SKM-1 treated with dmso at 0.1 percent for 144 hours (cell line): ENCODE measurements at regions not wholly inside any gene's neighbourhood (a gene's known extent, or its start where the extent isn't known, plus 50 kb on each side); places are given as distances from the start of the nearest gene placed in this dataset.

Experiments used
- DNase-seq: peaks from one replicate; lab custom pipeline; 2025; ENCODE audit not compliant: unreplicated experiment; lab: John Stamatoyannopoulos, UW

DNA sequence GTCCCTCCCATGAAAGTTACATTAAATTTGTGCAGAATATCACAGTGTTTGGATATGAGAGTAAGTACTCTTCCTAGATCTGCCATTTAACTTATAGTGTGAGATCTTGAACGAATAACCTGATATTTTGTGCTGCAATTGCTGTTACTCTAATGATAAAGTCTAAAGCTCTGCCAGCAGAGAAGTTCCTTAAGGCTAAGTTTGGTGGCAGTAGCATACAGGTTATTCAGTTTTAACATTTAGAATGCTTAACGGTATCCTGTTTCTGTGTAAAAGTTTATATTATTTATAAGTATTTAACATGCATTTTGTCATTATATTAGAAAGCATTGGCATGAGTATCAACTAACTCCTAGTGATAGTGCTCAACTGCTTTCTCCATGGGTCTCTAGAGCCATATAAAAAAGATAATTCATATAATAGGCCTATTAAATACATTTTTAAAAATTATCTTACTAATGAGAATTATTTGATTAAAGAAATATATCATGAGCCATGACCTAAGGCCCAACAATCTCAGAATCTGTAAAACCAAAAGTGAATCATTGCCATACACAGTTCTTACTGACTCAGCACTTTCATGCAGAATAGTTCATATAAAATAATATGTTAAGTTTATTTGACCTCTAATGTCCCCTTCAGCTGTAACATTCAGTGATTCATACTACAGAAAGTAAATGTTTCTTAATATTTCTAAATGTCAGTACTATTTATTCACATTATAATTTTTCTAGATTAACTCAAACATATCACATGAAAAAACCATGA, 1058.6 kb downstream of the TRHDE start:
- DNase-seq = no peak

DNA sequence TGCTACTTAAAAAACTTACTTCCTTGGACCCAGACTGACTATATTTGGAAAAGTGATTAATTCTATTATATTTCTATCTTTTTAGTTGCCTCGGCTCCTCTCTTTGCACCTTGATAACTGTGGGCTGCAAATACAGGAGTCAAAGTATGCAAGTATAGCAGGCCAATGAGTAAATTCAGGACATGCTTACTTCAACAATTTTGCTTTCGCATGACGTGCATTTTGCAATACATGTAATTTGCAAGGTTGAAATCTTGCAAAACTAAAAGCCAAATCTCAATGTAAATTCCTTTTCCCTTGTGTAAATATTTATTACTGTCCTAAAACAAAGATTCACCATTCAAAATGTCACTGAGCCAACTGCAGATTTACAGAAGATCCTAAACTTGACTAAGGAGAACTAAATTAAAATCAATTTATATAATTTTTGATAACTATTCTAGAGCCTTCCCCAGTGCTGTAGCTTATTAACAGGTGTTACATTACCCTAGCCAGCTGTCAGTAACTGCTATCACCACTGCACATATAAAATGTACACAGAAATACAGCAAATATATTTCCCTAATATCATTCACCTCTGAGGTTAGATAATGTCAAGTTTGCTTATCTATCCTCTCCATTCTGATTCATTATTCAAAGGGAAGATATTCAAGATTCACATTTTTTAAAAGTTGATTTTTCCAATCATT, 1069.5 kb downstream of the TRHDE start:
- no peak for DNase-seq

DNA sequence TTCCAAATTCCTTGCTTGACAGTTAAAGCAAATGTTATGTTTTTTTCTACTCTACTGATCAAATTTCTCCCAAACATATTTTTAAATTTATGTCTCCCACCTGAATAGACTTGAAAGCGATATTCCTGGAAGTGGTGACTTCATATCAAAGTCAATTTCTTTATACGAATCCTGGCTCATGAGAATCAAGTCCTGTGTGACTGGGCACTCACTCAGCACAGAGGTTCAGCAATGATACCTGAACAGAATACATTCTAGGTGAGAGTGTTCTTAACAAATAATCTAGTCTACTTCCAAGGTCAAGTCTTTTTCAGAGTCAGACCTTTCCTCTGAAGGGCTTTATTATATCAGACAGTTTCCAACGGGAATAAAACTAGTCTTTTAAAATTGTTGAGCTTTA, 1070.6 kb downstream of the TRHDE start:
- DNase-seq = no peak

DNA sequence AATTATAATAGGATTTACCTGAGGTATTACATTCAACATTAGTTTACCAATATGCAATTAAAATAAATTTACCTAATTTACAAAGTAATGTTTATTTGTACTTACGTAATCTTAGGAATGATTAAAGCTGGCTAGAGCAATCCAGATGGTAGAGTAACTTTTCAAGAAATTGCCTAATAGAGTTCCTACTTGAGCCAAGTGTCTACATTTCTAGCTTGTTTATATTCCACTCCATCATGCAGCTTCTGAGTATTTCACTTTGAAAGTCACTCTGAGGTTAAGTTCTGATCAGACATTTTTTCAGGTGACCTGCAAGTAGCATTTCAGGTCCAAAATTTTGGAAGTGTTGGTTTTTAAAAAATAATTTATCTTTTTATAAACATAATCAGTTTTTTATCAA, 1080.7 kb downstream of the TRHDE start:
- no peak for DNase-seq

DNA sequence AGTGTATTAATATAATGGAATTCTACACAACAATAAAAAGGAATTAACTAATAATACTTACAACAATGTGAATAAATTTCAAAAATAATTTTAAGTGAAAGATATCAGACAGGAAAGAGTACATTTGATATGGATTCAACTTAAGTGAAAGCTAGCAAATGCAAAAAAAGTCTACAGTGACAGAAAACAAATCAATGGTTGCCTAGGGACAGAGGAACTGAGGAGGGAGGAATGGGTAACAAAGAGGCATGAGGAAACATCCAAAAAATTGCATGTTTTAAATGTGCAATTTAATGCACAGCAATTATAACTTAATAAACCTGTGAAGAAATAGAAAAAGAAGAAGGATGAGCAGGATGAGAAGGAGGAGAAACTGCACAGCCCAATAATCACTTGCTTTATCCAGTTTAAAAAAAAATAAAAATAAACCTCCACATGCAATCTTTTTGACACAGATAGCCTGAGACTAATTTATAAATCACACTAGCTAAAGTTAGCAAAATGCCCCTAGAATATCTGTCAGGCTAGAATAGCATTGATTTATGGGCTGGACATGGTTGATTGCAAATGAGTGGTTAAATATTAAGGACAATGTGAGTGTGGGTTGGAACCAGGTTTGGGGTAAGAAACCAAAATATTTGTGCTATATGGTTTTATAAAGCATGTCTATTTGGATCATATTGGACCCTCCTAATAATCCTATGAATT, 1089.1 kb downstream of the TRHDE start:
- no peak for DNase-seq

DNA sequence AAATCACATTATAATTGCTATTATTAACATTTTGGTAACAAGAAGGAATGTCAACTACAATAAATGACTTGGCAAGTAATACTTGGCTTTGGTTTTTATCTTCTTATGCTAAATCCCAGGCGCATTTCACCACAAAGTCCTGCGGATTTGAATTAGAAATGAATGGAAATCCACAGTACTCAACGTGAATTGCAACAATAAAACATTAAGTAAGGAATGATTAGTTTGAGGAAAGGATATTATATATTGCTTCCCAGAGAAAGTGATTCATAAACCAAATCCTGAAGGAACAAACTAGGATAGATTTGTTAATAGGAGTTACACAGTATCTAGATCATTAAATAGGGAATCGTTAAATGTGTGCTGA, 1089.7 kb downstream of the TRHDE start:
- no peak for DNase-seq

DNA sequence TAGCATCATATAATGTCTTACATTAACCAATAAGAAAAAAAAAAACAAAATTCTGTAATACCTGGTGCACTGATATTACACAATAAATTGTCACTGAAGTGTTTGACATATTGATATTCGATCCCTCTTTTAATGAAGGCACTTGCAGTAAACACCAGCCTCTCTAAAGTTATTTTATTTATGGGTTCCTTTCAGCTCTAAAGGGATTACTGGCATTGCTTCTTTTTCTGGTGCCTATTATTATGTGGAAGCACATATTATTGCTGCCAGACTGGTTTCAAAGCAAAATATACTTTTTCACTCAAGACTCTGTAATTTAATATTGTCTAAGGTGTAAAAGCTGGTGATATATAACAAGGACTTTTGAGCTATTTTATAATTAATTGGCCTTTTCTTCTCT, 1090.5 kb downstream of the TRHDE start:
- DNase-seq = no peak

DNA sequence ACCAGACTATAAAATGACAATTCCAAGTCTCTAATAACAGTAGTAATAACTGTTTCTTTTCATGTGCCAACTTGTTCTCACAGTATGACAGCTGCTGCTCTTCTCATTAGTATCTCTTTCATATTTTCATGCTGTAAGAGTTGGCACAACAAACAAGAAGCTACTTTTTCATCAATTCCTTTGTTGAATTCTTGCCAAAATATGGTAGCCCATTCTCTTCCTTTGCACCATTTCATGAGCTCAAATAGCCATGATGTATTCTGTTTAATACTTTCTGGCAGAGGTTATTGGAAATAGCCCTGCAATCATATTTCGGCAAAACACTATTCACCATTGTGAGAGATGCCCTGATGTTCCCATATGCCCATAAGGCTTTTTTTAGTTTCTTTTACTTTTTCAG, 1100.7 kb downstream of the TRHDE start:
- no peak for DNase-seq

DNA sequence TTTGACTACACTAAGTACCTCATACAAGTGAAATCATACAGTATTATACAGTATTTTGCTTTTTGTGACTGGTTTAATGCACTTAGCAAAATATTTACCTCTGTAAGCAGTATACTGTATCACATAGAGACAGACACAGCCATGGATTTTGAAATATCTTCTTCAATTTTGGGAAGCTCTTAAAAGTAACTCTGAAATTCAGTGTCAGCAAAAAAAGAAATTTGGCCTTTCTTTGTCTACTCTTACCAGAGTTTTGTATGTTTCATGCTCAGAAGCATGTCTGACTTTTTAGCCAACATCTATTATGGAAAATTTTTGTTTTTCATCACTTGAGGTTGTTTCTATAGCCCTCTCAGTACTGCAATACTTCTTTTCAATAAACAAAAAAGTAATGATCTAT, 1102.2 kb downstream of the TRHDE start:
- DNase-seq = no peak

DNA sequence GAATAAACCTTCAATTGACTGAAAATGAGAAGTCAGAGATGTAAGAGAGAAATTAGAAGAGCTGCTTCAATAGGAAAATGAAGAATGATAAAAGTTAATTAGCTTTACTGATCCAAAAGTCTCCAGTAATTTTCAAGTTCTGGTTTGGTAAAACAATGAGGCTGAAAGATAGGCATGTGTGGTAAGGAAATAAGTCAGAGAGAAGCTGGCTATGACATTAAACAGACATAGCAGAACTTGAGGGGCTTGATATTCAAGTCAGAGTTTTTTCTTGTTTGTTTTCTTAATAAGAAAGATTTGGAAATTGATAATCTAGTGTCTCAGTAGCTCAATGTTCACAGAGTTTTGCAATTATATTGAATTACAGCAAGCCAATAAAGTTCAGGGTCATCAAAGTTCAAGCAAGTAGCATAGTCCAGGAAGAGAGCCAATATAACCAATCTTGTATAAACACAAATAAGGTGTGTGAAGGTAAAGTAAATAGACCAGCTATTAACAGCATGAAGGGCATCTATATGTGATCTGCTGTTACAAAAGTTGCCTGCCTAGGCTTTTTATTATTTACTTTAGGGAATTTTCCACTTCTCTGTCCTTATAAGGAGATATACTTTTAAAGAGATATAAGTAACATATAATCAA, 1111.5 kb downstream of the TRHDE start:
- no peak for DNase-seq

DNA sequence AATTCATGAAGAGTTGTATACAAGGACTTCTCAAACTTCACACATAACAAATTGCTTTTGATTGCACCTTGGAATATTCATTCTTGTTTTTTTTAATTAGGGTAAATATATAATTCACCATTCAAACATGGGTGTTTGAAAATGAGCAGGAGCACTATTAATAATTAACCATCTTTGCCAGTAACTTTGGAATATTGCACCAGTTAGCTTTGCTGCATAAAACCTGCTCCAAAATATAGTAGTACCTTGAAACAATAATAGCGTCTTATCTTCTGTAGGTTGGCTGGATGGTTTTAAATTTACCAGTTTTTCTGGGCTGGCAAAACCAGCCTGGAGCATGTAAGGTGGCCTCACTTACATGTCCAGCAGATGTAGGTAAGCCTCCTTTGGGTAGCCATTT, 1112.4 kb downstream of the TRHDE start:
- DNase-seq = no peak

DNA sequence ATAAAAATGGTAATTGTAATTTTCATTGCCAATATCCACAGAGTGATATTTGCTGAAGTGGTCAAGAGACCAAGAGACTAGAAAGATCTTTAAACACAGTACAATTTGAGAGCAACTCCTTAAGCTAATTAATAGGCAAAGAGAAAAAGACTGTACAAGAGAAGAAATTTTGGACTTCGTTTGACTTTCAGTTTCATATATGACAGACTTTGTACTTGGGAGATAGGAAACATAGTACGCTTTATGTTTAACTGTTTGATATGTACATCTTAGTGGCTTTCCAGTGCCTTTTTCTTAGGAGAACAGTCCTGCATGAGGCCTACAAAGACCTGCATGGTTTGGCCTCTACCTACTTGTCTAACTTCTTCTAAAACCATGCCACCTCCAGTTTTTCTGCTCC, 1118.1 kb downstream of the TRHDE start:
- no peak for DNase-seq

DNA sequence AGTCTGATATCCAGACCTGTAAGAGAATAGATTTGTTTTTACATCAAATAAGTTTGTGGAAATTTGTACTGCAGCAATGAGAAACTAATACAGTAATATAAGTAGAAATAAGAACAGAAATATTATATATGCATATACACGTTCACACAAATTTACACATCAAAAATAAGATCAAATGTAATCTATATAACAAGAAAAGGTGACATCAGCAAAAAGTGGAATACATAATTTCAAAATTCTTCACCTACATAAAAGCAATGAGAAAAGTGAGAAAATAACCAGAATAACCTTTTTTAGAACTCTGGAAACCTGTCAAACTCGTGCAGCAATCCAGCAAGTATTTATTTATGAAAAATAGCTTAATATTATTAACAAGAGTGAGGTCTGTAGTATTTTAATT, 1124.6 kb upstream of the ATXN7L3B start:
- DNase-seq = no peak

DNA sequence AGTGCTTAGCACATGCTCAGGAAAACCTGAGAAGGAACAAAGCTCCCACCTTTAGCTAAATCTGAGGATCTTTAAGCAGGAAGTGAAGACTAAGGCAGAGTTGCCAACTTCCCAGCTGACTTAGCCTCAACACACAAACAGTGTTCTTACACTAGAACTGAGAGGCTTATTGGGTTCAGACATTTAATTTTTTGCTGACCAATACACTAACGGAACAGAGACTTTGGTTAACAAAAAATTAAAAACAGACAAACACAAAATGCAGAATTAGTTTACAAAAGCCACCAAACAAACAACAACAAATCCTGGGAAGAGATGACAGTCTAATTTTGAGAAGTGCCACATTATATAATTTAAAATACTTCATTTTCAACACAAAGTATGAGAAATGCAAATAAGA, 1123.7 kb upstream of the ATXN7L3B start:
- no peak for DNase-seq

DNA sequence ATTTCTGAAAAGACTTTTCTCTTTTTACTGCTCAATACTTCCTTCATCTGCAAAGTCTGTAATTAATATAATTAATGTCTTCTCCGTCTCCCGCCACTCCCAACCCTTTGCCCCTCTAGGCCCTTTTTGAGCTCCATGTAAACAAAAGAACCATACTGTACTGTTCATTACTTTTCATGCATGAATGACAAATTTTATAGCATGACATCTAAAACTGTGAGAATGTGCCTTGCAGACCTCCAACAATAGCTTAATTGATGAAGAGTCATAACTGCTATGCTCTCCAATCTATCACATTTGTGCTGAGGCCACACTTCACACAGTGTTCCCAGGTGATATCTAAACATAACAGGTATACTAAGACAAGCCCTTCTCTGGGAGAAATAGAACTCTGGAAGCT, 1122.7 kb upstream of the ATXN7L3B start:
- no peak for DNase-seq

DNA sequence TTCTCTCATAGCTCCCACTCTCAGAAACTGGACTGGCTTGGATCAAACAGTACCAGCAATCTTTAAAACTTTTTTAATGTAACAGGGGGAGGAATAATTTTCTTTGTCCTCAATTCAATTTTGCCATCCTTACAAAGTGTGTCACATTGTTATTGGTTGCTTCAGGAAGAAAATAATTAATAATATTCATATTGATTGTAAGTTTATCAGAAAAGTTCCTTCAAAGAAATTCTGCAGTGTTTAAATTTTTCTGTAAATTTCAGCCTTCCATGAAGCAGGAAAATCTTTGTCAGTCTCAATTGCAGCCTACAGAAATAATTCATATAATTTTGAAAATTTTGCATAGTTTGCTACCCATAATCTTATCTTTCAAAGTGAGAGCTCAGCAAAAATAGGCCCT, 1119.1 kb upstream of the ATXN7L3B start:
- no peak for DNase-seq

DNA sequence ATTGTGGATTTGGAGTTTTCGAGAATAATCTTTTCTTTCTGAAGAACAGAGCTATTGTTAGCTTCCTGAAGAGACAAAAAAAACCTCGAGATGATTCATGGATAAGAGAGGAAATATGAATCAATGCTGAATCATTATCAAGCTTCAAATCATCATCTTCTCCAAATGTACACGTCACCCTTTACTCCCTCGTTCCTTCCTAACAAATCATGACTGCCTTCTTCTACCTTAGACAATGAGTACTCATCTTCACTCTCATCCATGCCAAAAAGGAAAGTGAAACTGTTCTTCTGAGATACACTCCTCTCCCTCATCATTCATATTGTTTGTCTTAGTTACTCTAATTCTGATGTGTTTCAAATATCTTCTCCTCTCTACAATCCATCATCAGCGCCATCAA, 1115.8 kb upstream of the ATXN7L3B start:
- DNase-seq = no peak

DNA sequence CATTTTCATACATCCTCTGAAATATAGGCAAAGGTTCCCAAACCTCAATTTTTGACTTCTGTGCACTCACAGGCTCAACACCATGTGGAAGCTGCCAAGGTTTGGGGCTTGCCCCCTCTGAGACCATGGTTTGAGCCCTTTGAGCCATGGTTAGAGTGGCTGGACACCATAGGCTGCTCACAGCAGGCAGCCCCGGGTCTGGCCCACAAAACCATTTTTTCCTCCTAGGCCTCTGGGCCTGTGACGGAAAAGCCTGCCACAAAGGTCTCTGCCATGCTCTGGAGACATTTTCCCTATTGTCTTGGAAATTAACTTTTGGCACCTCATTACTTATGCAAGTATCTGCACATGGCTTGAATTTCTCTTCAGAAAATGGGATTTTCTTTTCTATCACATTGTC, 1113.2 kb upstream of the ATXN7L3B start:
- no peak for DNase-seq

DNA sequence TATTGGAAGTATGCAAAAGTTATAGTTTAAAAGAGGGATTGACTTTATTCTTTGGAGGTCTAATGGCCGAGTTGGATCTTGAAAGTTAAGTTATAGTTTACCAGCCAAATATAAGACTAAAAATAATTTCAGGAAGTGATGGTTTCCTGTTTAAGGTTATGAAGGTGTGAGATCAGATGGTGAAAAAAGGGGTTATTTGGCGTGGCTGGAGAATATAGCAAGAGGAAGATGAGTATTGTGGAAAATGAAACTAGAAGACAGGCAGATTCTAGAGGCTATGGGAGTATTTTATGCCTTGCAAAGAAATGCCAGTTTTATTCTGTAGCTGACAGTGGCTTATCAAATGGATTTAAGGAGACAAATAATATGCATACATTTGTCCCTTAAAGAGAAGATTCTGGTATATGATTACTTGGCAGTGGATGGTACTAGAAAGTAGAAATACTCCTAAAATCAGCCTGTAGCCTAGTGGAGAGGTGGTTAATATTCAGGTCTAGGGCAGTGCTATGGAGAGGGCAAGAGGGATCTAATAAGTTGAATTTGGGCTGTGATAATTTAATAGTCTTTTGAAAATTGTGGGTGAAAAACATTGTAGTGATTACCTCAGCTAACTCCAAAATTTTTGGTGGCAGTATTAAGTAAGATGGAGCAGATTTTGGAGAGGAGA, 1091.8 kb upstream of the ATXN7L3B start:
- DNase-seq = no peak

DNA sequence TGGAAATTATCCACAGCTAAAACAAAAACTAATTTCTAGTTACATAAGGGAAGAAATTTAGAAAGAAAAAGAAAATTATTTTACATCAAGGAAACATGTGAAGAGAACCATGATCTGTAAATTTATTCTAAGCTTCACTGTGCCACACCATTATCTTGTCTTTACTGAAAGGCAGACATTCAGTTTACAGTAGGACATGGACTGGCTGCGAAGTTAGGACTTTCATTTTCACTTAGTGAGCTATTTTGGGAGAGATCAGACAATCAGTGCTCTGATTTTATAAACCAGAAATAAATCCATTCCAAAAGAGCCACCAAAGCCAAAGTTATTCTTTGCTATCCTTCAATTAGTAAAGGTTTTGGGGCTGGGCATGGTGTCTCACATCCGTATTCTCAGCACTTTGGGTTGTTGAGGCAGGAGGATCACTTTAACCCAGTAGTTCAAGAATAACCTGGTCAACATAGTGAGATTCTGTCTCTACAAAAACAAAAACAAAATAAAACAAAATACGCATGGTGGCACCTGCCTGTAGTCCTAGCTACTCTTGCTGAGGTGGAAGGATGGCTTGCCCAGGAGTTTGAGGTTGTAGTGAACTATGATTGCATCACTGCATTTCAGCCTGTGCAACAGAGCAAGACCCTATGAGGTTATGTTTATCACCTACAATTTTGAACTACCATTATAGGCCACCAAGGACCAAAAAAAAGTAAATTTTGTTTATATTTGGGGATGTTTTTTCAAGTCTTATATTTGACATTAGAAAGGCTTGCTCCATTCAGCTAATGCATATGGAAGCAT, 1084.8 kb upstream of the ATXN7L3B start:
- no peak for DNase-seq

DNA sequence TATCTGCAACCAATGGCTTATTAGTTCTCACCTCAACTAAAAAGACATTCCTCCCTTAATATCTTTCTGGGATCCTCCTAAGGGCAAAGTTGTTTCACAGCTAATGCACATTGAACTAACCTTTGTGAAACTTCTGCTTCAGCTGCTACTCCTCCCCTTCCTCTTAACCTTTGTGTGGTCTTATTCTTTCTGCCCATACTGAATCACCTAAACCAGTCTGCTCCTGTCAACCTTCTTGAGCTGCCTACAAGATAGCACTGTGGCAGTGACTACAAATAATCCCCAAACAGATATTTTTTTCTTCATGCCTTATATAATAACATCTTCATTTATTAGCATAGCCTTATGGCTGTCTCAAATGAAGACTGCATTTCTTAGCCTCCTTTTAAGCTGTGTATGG, 1077.4 kb upstream of the ATXN7L3B start:
- DNase-seq = no peak
